OCI-LY3 (cell line): ENCODE measurements at regions not wholly inside any gene's neighbourhood (a gene's known extent, or its start where the extent isn't known, plus 50 kb on each side); places are given as distances from the start of the nearest gene placed in this dataset.

ENCODE experiments used
- EZH2phosphoT487 ChIP-seq: fragments of 200-600 bp; shearing (Covaris generic); IDR thresholded peaks from 2 replicates; pipeline ENCODE4 v1.6.1; 2018; ENCODE audit warnings: antibody characterized with exemption, mixed run types, low read depth
- TF ChIP-seq, protein P1 (sequence below): fragments of 200-600, 300-600 bp; sonication (generic); IDR thresholded peaks from 2 replicates; pipeline ENCODE4 v1.5.1; 2014; ENCODE audit warnings: antibody characterized with exemption, low read length, low read depth

GRCh38 chr11:92850296-92850826 is 119.1 kb upstream of the MTNR1B start:
- no peak for TF ChIP-seq EZH2phosphoT487
- TF ChIP-seq, protein P1, sequence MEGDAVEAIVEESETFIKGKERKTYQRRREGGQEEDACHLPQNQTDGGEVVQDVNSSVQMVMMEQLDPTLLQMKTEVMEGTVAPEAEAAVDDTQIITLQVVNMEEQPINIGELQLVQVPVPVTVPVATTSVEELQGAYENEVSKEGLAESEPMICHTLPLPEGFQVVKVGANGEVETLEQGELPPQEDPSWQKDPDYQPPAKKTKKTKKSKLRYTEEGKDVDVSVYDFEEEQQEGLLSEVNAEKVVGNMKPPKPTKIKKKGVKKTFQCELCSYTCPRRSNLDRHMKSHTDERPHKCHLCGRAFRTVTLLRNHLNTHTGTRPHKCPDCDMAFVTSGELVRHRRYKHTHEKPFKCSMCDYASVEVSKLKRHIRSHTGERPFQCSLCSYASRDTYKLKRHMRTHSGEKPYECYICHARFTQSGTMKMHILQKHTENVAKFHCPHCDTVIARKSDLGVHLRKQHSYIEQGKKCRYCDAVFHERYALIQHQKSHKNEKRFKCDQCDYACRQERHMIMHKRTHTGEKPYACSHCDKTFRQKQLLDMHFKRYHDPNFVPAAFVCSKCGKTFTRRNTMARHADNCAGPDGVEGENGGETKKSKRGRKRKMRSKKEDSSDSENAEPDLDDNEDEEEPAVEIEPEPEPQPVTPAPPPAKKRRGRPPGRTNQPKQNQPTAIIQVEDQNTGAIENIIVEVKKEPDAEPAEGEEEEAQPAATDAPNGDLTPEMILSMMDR, result no peak
